HG03354 (cell line): ENCODE measurements at regions not wholly inside any gene's neighbourhood (a gene's known extent, or its start where the extent isn't known, plus 50 kb on each side); places are given as distances from the start of the nearest gene placed in this dataset.

Experiments
- ATAC-seq: cut with Tn5 transposase; IDR thresholded peaks from one replicate; pipeline ENCODE4 v1.9.1; 2021; ENCODE audit warnings: mild to moderate bottlenecking; ENCODE audit not compliant: unreplicated experiment, poor library complexity, severe bottlenecking

DNA sequence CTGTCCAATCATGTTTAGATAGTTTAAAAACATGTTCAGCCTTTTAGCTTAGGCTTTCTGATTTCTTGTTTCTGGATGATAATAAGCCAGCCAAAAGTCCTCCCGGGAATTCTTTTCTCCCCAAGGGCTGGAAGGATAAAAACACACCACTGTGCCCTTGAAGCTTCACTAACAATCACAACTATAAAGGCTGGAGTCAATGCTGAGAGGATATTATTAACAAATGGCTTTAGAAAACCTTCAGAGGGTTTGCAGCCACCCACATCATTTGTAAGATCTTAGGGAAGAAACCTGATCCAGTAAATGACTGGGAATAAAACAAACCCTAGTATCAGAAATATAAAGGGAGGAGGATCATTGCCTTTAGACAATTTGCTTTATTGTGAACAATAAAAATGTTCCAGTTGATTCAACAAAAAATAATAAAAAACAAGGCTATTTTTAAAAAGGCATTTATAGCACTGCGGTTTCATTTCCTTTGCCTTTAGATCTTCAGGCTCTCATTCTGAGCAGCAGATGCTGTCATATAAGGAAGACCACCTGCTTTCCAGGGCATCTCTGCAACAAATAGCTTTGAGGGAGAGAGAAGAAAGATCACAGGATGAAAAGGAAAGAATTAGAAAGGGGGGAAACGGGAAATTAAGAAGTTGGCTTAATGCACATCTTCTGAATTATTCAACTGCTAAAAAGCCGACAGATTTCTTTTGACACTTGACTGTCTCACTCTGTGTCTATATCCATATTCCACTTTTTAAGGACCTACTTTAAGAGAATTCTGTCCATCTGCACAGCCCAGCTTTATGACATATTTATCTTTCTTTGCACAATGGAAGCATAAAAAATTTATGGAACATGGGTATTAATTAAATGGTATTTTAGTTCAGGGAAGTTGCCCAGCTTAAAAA, 277.2 kb upstream of the SLC24A2 start:
- ATAC-seq = no peak

DNA sequence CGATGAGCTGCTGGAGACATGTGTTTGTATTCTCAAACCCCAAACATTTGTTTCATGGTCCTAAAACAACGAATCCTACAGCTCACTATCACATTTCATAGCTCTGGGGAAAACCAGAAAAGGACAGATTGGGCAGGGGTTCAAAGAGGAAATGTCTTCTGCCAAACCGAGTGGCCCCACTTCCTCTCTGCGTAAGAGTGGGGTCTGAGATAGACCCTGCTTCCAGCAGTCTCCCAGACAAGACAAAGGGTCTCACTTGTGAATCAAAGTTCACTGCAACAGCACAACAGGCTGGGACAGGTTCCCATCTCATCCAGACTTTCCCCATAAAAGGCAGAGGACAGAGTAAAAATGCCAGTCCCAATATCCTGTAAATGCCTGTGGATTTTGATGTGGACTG, 276.2 kb upstream of the SLC24A2 start:
- no peak for ATAC-seq

DNA sequence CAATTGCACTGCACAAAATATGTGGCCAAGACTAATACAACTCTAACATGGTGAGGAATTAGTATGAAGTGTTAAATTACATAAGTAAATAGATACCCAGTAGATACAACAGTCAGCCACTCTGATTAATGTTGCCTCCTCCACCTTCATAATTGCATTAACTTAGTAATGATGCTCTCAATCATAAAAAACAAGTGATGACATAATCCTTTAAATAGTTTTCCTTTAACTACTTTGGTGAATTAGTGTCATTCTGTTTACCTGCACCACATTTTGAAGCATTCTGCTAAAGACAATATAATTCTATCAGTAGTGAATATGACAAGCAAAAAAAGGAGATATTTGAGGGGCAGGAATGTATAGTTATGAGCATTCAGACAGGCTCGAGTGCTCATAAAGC, 265.9 kb upstream of the SLC24A2 start:
- ATAC-seq = no peak

DNA sequence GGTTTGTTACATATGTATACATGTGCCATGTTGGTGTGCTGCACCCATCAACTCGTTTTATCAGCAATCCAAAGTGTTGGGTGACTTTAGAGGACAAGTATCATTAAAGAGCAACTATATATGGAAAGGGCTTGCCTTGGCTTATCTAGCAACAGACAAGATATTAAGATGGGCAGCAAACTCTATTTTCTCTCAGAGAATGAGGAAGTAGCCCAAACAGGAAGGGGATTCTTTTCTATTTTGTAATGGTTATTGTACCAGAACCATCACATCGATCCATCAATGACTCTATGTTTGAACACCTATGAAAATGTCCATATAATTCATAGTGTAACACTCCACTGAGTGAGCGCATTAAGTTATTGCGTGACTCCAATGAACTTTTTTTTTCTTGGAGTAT, 260.1 kb upstream of the SLC24A2 start:
- ATAC-seq = no peak

DNA sequence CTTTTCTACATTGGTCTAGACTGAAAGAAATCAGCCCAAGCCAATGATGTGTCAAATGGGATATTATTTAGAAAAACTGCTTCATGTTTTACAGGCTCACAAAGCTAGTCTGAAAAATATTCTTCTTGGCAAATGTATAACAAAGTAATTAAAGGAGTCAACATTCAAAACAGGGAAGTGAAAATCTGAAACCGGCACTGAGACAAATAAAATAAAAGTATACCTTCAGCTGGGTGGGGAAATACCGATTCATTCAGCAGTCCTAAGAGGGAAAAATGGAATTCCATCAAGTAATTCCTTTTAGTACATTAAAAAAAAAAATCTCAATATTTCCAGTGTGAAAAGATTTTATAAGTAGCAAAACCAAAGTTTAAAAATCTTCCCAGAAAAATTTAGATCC, 259.6 kb upstream of the SLC24A2 start:
- ATAC-seq = no peak

DNA sequence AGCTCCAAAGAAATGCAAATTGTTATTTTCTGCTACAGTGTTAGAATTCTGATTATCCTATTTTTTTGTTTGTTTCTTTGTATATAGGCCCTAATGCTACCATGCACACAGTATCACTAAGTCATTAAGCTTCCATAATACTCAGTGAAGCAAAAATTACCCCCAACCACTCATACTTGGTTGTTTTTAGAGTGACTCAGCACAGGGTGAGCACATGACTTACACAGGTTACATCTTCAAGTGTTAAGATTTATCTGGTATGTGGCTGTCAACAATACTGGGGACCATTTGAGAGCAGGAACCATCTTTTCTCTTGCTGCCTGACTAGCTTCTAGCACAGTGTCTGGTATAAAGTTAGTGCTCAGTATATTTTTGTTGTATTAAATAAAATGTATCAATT, 255.8 kb upstream of the SLC24A2 start:
- no peak for ATAC-seq

DNA sequence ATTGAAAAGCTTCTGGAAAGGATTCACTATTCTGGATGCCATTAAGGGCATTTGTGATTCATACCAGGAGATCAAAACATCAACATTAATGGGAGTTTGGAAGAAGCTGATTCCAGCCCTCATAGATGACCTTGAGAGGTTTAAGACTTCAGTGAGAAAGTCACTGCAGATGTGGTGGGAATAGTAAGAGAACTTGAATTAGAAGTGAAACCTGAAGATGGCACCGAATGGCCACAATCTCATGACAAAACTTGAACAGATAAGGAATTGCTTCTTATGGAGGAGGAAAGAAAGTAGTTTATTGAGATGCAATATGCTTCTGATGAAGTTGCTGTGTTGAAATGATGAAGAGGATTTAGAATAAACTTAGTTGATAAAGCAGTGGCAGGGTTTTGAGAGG, 254.6 kb upstream of the SLC24A2 start:
- peak; percentile 50 for ATAC-seq

DNA sequence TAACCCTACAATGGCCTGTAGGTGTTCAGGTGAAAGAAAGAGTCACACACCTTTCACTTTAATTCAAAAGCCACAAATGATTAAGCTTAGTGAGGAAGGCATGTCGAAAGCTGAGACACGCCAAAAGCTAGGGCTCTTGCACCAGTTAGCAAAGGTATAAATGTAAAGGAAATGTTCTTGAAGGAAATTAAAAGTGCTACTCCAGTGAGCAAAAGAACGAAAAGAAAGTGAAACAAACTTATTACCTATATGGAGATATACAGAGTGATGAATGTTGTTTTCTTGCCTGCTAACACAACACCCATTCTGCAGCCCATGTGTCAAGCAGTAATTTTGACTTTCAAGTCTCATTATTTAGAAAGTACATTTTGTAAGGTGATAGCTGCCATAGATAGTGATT, 254.2 kb upstream of the SLC24A2 start:
- peak; percentile 81 for ATAC-seq

DNA sequence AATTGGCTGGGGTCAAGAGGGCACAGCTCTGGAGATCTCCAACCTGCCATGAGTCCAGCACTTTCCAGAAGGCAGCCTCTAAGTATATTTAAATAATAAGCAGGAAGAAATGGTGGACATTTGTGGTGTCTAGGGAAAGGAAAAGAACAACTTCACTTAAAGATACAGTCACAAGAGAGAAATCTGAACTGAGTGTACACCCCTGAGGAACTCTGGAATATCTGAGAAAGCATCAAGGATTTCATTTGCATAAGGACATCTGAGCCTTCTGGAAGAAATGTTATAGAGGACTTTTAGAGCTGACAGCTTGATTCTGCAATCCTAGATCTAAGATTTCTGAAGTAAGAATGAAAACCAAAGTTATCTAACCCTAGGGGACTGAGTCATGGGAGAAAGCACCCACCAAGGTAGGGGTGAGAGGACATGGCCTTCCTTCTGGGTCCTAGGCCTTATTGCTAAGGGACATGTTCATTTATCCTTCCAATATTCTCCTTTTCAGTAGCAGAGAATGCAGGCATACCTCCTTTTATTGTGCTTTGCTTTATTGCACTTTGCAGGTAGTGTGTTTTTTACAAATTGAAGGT, 253.4 kb upstream of the SLC24A2 start:
- ATAC-seq = no peak

DNA sequence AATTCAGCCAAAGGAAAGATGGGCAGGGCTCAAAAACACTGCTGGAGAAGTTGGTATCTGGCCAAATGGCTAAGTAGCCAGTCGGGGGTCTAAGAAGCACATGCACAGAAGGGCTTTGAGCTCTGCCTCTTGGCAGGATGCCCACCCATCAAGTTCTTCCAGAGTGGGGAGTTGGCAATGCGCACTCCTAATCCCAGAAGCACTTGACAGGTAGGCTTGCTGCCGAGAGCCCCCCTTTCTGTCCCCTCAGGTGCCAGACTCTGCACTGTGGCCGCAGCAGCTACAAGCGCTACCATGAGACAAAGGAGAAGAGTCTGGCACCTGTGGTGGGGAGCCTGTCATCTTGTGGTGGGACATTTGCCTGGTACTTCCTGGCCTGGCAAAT, 252.9 kb upstream of the SLC24A2 start:
- ATAC-seq = no peak

DNA sequence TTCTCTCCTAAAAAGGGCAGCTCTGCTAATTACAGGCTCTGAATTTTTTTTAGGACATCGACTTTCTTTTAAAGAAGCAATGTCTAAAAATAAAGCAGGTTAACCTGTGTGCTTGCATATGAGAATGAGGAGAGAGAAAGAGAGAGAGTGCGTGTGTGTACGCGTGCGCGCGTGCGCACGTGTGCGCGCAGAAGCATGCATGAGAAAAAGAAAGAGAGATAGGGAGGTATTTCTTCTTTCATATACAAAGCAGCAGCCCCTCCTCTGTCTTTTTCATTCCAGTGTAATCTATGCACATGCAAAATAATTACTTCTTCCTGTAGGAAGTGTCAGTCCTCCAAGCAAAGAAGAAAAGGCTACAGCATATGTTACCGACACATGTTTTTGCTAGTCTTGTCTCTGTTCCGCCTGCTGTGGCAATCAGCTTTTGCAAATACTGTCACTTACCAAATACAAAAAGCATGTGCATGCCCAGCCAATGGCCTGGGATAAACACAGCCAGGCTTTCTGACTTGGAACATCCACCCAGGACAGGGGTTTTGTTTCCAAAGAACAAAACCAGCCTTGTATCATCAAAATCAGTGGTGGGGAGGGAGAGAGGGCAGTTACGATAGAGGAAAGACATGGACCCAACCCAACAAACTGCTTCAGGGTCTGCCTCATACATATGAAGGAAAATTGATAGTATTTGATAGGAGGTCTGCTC, 252.3 kb upstream of the SLC24A2 start:
- ATAC-seq = no peak

DNA sequence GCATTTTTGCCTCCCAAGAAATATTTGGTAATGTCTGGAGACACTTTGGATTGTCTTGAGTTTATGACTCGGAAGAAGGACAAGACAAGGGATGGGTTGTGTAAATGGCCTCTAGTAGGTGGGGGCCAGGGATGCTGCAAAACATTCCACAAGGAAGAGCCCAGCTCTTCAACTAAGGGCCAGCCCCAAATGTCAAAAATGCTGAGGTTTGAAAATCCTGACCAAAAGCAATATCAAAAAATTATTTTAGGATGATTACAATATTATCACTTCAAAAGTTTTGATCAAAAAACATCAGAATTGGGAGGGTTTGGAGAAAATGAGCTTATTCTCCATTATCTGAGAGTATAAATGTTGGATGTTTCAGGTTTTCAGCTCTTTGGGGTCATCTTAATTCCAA, 248.9 kb upstream of the SLC24A2 start:
- no peak for ATAC-seq

DNA sequence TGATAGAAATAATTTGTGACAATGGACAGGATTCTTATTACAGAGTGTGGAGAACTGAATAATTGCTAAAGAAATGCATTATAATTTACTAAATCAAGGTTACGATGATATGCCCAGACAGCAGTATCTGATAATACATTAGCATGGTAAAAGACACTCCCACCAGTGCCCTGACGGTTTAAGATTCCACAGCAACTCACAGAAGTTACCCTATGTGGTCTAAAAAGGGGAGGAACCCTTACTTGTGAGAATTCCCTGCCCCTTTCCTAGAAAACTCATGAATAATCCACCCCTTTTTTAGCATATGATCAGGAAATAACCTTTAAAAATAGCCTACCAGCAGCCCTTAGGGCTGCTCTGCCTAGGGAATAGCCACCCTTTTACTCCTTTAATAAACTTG, 244.7 kb upstream of the SLC24A2 start:
- ATAC-seq = no peak

DNA sequence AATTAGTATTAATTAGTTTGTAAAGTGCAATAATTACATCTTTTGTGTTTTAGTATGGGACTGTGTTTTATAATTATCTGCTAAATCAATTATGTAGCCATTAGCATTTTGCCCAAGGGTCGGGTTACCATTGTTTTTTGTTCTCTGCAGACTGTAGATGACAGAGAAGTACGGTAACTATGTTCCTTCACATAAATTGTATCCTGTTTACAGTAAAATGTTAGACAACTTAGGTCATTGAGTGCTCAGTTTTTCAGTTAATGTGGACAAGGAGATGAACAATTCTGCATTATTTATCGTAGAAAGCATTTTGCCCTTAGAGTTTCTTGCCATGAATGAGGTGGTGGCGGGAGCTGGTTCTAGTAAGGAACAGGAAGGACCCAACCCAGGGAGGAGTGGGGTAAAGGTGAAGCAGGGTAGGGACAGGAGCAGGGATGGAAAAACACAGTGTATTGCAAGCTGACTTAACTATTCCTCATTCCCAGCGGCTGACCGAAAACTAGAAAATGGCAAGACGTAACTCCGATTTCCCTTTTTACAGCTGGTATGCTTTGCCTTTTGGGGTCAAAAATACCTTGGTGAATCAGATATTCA, 243.7 kb upstream of the SLC24A2 start:
- ATAC-seq = no peak

DNA sequence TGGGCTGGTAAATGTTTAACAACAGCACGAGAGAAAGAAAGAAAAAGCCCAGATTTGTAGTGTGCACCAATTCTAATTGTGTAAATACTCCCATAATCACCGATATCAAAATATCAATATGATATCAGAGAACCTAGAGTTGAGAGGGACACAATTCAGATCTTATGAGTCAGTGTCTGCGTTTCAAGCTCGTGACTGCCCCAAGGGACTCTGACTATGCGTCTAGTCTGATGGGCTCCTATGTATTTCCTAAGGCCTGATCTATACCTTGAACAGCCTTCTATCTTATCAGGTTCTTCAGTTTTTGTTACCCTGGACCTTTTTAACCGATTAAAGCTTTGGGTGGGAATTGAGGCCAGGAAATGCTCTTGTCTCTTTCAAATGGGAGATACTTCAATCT, 243.0 kb upstream of the SLC24A2 start:
- ATAC-seq = no peak

DNA sequence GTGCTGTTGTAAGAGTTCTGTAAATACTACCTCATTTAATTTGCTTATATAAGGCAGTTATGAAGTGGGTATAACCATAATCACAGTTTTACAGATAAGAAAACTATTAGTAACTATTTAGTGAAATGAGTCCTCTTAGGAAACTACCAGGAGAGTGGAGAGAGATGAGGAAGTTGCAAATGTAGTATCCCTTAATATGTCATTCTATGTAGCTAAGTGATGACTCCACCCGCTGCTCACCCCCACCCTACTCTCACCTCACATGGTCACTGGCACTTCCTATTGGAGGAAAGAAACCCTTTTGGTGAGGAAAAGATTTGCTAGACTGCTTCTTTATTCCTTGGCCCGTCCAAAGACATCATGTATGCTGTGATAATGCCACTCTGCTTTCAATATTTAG, 241.8 kb upstream of the SLC24A2 start:
- ATAC-seq = no peak

DNA sequence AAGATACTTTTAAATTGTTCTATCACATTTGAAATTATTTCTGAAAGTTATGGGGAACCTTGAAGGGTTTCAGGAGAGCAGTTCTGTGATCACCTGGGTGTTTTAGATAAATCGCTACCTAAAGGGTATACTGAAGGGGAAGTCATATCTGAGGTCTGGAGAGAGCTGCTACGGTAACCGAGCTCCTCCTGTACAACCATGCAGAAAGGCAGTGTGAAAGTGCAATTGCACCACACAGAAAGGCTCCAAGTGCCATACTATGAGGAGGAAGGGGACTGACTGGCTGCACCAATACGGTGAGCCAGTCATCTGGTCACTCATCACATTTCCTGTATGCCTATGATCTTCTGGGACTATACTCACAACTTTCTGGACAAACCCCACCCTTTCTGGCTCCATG, 241.4 kb upstream of the SLC24A2 start:
- no peak for ATAC-seq

DNA sequence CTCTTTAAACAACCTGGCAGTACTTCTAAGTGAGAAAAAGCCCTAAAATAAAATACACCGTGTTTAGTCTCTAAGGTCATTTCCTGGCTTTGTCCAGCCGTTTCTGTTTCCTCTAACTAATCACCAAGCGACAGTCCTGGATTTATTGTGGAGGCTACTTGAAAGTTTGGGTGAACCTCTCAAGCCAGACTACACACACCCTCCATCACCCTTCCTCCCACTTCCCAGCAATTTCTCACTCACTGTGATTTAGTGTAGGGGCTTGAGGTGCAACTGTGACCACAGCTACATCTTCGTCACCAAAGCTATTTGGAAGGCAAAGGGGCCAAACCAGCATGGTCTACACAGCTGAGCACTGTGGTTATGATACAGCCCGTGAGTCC, 240.0 kb upstream of the SLC24A2 start:
- no peak for ATAC-seq

DNA sequence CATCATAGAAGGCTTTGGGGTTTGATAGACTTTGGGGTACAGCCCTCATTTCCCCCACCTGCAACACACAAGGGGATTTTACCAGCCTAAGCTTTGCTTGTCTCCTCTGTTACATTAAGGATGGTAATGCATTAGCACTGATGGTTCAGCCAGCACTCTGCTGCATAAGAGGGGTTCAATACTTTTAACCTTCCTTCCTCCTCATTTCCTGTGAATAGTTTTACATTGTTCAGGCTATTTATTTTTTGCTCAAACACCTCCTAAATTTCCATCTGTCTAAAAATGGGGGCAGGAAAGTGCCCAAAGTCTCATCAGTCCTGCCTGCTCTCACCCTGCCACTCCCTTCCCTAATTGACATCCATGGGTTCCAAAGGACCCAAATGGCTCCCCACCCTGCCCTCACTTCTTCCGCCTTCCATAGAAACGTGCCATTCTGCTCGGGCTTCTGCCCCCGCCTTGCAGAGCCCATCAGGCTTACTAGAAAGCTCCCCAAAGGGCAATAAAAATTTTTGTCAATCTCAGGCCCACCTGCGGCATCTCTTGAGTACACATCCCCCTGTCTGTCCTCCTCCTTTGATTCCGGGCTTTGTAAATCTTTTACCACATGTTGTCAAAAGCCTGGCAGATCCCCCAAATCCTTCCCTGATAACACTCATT, 239.5 kb upstream of the SLC24A2 start:
- no peak for ATAC-seq

DNA sequence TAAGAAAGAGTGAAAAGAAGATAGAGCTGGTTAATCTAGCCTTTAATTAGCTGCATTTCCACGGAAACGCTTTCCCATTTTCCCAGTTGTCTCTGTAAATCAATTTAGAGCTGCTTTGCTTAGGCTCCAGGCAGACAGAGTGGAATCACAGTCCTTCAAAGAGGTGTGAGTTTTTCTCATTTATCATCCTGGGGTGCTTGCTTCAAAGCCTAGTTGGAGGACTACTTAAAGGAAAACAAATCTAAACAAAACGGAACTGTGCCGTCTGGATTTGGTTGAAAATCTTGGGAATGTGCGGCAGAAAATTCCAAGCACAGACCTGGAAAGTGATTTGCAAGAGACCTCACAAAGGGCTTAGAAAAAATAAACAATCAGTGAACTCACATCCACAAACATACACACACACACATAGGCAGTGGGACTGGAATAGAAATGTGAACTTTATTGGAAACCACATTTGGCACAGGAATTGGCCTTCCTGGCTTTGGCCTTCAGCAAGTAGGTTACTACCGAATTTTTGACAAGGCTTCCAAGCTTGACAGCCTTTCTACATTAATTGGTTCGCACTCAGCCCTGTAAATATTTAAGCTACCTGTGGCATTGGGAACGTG, 235.2 kb upstream of the SLC24A2 start:
- ATAC-seq = no peak
